Epidermal melanocyte (primary cell): ENCODE measurements at regions not wholly inside any gene's neighbourhood (a gene's known extent, or its start where the extent isn't known, plus 50 kb on each side); places are given as distances from the start of the nearest gene placed in this dataset.
"Not testable (repeated sequence)": the region's sequence is repeated elsewhere in the genome, so short reads cannot be mapped to it uniquely, and the experiment has no call there.

Source experiments
- DNase-seq: peaks from one replicate; pipeline ENCODE4 v3.0.0; 2011; ENCODE audit warnings: low spot score; ENCODE audit not compliant: insufficient read length

DNA sequence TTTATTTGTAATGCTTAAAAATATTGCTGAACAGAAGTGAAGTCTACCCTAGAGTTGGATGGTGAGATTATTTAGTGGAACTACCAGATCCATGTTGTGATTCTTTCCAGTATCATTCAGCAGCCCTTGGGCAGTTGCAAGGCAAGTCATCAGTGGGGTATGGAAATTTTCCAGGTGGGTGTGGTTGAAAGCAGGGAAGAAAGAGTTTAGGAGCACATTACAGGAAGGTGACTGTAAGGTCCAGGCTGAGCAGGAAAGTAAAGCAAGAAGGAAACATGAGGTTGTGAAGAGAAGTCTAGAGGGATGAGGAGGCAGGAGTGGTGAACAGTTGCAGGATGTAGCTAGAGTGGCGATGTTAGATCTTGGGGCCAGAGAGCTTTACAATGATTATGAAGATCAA lies 178.0 kb upstream of the ROPN1B start:
- DNase-seq = not testable (repeated sequence)

- DNase-seq = not testable (repeated sequence)
Observed at GRCh38 chr3:125810010-125810409, 159.0 kb upstream of the ROPN1B start.

DNA sequence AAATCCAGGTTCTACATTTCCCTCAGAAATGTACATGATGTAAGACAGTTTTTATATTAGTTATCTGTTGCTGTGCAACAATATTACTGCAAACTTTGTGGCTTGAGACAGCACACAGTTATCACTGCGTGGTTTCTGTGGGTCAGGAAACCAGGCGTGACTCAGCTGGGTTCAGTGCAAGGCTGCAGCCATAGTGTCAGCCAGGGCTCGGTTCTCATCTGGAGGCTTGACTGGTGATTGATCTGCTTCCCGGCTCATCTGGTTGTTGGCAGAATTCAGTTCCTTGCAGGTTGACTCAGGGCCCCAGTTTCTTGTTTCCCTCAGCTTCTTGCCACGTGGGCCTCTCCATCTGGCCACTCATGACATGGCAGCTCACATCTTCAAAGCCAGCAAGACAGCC lies 146.8 kb upstream of the ROPN1B start:
- not testable (repeated sequence) for DNase-seq

- DNase-seq = not testable (repeated sequence)
Observed at GRCh38 chr3:125831005-125831750, 137.8 kb upstream of the ROPN1B start.

GRCh38 chr3:125835562-125835961 lies 133.4 kb upstream of the ROPN1B start:
- not testable (repeated sequence) for DNase-seq

DNA sequence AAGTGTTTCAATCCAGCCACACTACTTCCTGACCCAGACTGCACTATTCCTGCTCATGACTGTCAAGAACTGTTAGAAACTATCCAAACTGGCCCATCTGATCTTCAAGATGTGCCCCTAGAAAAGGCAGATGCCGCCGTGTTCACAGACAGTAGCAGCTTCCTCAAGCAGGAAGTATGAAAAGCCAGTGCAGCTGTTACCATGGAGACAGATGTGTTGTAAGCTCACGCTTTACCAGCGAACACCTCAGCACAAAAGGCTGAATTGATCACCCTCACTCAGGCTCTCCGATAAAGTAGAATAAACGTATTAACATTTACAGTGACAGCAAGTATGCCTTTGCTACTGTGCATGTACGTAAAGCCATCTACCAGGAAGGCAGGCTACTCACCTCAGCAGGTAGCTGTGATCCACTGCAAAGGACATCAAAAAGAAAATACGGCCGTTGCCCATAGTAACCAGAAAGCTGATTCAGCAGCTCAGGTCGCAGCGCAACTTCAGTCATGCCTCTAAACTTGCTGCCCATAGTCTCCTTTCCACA lies 132.9 kb upstream of the ROPN1B start:
- DNase-seq = not testable (repeated sequence)

DNA sequence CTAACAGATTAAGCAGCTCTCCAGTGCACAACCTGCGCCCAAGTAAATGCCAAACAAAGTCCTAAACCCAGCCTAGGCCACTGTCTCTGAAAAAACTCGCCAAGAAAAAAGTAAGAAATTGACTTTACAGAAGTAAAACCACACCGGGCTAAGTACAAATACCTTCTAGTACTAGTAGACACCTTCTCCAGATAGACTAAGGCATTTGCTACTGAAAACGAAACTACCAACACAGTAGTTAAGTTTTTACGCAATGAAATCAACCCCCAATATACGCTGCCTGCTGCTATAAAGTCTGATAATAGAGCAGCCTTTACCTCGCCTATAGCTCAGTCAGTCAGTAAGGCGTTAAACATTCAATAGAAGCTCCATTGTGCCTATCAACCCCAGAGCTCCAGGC lies 132.2 kb upstream of the ROPN1B start:
- not testable (repeated sequence) for DNase-seq

GRCh38 chr3:125838857-125839256 lies 130.1 kb upstream of the ROPN1B start:
- not testable (repeated sequence) for DNase-seq

DNA sequence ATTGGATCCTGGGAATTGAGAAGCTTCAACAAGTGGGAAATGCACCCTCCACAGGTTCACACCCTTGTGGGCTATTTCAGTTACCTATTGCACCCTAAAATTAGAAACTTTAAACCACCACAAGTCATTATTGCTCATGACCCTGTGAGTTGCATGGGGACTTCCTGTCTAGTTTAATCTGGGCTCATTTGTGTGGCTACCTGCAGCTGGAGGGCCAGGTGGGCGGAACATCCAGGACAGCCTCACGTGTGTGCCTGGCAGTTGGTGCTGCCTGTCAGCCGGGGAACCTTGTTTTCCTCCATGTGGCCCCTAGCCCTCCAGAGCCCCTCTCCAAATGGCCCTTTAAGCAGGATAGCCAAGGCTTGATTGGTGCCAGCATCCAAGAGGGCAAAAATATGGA lies 128.5 kb upstream of the ROPN1B start:
- DNase-seq = not testable (repeated sequence)

DNA sequence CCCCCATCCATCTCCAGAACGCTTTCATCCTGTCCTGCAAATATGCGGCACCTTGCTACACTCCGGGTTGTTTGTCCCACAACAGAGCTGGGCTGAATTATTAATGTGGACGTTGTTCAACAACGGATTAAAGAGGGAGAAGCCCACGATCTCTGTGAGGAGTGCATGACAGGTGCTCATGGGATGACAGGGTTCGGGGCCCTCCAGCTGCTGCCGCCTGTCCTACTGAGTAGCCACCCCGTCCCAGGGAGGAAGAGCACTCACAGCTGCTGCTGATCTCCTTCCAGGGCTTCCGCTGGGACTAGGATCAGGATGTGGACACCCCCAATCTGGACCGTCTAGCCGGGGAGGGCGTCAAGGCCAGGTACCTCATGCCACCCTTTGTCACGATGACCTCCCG lies 121.0 kb upstream of the ROPN1B start:
- DNase-seq = not testable (repeated sequence)

DNA sequence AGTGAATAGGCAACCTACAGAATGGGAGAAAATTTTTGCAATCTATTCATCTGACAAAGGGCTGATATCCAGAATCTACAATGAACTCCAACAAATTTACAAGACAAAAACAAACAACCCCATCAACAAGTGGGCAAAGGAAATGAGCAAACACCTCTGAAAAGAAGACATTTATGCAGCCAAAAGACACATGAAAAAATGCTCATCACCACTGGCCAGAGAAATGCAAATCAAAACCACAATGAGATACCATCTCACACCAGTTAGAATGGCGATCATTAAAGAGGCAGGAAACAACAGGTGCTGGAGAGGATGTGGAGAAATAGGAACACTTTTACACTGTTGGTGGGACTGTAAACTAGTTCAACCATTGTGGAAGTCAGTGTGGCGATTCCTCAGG lies 114.0 kb upstream of the ROPN1B start:
- not testable (repeated sequence) for DNase-seq

DNA sequence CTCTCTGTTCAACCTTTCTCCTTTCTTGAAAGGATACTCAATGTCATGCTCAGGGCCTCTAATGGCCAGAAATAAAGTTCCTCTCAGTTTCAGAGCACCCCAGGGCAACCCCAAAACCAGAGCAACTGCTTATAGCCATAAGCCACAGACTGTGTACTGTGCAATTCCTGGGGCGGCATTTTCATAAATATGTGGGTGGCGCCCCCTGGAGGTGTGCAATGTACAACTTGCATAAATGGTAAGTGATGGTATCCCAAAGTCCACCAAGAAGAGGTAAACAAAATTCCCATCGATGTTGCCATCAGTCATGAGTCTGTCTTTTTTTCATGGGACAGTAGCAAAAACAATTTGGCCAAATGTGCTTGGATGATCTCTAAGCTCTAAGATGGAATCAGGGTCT lies 108.4 kb upstream of the ROPN1B start:
- DNase-seq = not testable (repeated sequence)

DNA sequence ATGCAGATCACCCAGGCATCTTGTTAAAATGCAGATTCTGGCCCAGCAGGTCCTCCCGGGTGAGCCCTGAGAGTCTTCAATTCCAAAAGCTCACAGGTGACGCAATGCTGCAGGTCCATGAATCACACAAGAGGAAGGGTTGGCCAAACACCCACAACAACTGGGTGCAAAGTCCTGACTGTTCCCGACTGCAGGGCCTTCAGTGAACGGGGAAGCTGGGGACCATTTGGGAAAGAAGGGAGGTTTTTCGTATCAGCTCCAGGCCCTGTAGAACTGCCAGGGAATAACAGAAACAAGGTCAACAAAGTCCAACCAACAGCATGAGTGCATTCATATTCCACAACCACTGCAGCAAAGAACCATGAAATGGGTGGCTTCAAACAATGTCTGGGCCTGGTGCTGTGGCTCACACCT lies 106.1 kb upstream of the ROPN1B start:
- not testable (repeated sequence) for DNase-seq

GRCh38 chr3:125864532-125864931 lies 104.4 kb upstream of the ROPN1B start:
- DNase-seq = not testable (repeated sequence)

DNA sequence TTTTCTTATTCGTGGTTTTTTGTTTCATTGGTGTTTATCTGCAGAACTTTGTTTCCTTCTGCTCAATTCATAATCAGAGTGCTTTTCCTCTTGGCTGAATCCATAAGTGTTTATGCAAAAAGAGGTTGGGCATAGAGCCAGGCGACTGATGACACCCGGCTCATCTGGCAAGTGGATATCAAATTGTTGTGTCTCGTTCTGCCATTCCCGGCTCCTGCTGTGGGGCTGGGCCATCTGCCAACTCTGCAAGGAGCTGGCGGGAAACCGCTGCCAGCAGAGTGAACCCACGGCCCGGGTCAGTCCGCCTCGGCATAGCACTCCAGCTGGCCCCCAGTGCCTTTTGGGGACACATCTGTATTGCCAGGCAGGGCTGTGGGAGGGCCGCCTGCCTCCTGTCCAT lies 83.0 kb upstream of the ROPN1B start:
- DNase-seq = peak; percentile 10

GRCh38 chr3:125899181-125899580 lies 69.8 kb upstream of the ROPN1B start:
- not testable (repeated sequence) for DNase-seq

- not testable (repeated sequence) for DNase-seq
Observed at GRCh38 chr3:125901473-125901872, 67.5 kb upstream of the ROPN1B start.

DNA sequence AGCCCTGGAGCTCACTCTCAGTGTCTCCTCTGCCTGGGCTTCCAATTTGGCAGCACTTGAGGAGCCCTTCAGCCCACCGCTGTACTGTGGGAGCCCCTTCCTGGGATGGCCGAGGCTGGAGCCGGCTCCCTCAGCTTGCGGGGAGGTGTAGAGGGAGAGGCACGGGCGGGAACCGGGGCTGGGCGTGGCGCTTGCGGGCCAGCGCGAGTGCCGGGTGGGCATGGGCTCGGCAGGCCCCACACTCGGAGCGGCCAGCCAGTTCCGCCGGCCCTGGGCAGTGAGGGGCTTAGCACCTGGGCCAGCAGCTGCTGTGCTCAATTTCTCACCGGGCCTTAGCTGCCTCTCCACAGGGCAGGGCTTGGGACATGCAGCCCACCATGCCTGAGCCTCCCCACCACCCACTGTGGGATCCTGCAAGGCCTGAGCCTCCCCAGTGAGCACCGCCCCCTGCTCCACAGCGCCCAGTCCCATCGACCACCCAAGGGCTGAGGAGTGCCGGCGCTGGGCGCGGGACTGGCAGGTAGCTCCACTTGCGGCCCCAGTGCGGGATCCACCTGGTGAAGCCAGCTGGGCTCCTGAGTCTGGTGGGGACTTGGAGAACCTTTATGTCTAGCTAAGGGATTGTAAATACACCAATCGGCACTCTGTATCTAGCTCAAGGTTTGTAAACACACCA lies 65.1 kb upstream of the ROPN1B start:
- DNase-seq = not testable (repeated sequence)

DNA sequence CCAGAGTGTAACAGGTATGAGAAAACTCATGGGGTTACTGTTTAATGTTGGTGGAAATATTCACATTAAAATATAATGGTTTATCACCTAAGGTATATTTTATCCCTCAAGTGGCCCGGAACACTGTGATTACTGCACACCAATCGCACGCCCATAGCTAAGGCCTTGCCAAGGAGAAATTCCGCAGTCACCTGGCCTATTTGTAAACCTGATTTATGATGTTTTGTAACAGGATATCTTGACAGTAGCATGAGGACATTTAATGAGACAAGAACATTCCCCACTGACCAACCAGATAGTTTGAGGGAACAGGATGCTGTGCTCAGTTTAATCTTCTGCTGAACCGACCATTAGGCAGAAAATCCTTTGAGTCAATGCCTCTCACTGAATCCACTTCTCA lies 61.7 kb upstream of the ROPN1B start:
- not testable (repeated sequence) for DNase-seq

DNA sequence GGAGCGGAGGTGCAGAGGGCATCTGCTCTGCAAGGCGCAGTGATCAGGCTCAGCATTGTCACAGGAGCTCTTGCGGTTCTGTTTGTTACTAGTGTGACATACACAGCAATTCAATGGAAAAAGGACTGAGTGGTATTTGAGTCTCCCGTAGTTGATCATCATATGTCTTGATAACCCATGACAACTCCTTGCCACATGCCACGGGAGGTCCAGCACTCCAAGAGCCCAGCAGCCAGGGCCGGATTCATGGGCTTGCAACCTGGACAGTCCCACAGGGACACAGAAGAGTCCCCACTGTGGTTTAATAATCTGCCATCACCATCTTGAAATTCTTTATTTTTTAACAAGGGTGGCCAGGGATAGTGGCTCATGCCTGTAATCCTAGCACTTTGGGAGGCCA lies 58.1 kb upstream of the ROPN1B start:
- not testable (repeated sequence) for DNase-seq

GRCh38 chr3:125914608-125915436 lies 54.2 kb upstream of the ROPN1B start:
- not testable (repeated sequence) for DNase-seq

GRCh38 chr3:125915437-125915787 lies 53.6 kb upstream of the ROPN1B start:
- DNase-seq = not testable (repeated sequence)
